ENCODE measurements at regions not wholly inside any gene's neighbourhood (a gene's known extent, or its start where the extent isn't known, plus 50 kb on each side); places are given as distances from the start of the nearest gene placed in this dataset.
"Not testable (repeated sequence)": the region's sequence is repeated elsewhere in the genome, so short reads cannot be mapped to it uniquely, and the experiment has no call there.

DNA sequence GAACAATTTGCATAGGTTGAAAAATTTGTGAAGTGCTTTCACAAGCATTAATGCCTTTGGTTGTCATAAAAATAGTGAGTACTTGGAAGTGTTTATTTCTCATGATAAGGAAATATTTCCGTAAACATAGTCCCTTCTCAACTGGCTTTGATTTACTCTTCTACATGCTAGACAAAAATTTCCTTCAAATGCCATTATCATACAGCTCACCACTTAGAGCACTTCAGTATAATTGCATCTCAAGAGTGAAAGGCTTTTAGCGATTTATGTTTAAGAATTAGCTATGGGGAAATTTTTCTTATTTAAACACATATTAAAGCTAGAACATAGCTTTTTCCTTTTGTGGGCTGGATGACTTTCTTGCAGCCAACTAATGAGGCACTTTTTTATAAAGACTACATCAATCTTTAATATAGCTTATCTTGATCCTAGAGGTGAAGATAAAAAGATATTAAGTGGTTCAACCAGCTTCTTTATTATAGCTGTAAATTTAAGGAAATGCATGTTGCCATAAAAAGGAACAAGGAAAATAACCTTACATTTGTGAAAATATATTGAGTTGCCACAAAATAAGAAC lies 656.8 kb downstream of the SLITRK6 start:
- no peak for DNase-seq (ENCODE audit: low spot score)
- H3K27ac Mint-ChIP-seq: no peak overlapping the region
- no peaks in the 10 kb centered on the region for H3K36me3 Mint-ChIP-seq (ENCODE audit: low read depth)
- H3K4me1 Mint-ChIP-seq (ENCODE audit: low read depth): no peaks in the 10 kb centered on the region
- no peak overlapping the region for H3K4me3 Mint-ChIP-seq
- no peaks in the 10 kb centered on the region for H3K27me3 Mint-ChIP-seq (ENCODE audit: low read depth)
- peaks cover 18% of the 10 kb centered on the region for H3K9me3 Mint-ChIP-seq

- DNase-seq (ENCODE audit: low spot score): no peak
- no peaks in the 10 kb centered on the region for H3K36me3 Mint-ChIP-seq (ENCODE audit: low read depth)
- peaks cover 18% of the 10 kb centered on the region for H3K9me3 Mint-ChIP-seq
- H3K4me1 Mint-ChIP-seq (ENCODE audit: low read depth): no peaks in the 10 kb centered on the region
- H3K27ac Mint-ChIP-seq: no peak overlapping the region
- no peak overlapping the region for H3K4me3 Mint-ChIP-seq
- no peaks in the 10 kb centered on the region for H3K27me3 Mint-ChIP-seq (ENCODE audit: low read depth)
Measured at GRCh38 chr13:85141401-85141800, 657.8 kb downstream of the SLITRK6 start.

- Mint-ChIP-seq H3K36me3 (ENCODE audit: low read depth) (no peaks in the 10 kb centered on the region), H3K27ac (no peak overlapping the region), H3K27me3 (ENCODE audit: low read depth) (no peaks in the 10 kb centered on the region)
Measured at GRCh38 chr13:85140192-85140591, 659.0 kb downstream of the SLITRK6 start.

GRCh38 chr13:85137516-85137915 lies 661.7 kb downstream of the SLITRK6 start:
- Mint-ChIP-seq H3K4me1 (ENCODE audit: low read depth) (no peaks in the 10 kb centered on the region), H3K36me3 (ENCODE audit: low read depth) (no peaks in the 10 kb centered on the region), H3K27ac (no peak overlapping the region), H3K27me3 (ENCODE audit: low read depth) (no peaks in the 10 kb centered on the region), H3K4me3 (no peak overlapping the region), H3K9me3 (peaks cover 18% of the 10 kb centered on the region)
- DNase-seq (ENCODE audit: low spot score): no peak

More at GRCh38 chr13:85140192-85140591, 659.0 kb downstream of the SLITRK6 start:
- peaks cover 18% of the 10 kb centered on the region for H3K9me3 Mint-ChIP-seq
- DNase-seq (ENCODE audit: low spot score): no peak
- H3K4me1 Mint-ChIP-seq (ENCODE audit: low read depth): no peaks in the 10 kb centered on the region
- no peak overlapping the region for H3K4me3 Mint-ChIP-seq

DNA sequence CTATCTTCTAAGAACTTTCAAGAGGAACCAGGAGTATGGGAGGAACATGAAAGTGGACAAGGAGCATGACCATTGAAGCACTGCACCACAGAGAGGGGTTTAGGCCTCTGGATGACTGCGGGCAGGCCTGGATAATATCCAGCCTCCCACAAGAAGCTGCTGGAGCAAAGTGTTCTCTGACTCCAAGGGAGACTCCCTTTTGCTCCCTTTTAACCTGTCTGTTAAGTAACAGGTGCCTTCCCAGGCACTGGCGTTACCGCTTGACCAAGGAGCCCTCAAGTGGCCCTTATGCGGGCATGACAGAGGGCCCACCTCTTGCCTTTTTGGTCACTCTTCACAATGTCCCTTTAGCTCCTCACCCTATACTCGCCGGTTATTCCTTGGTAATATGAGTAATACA lies 666.2 kb downstream of the SLITRK6 start:
- Mint-ChIP-seq H3K9me3 (peaks cover 11% of the 10 kb centered on the region), H3K4me1 (ENCODE audit: low read depth) (no peaks in the 10 kb centered on the region), H3K27me3 (ENCODE audit: low read depth) (no peaks in the 10 kb centered on the region), H3K4me3 (no peak overlapping the region), H3K27ac (no peak overlapping the region), H3K36me3 (ENCODE audit: low read depth) (no peaks in the 10 kb centered on the region)
- no peak for DNase-seq (ENCODE audit: low spot score)

- not testable (repeated sequence) for H3K9me3 Mint-ChIP-seq; H3K4me1 Mint-ChIP-seq (ENCODE audit: low read depth); H3K4me3 Mint-ChIP-seq; DNase-seq (ENCODE audit: low spot score); H3K27me3 Mint-ChIP-seq (ENCODE audit: low read depth); H3K27ac Mint-ChIP-seq; H3K36me3 Mint-ChIP-seq (ENCODE audit: low read depth)
Measured at GRCh38 chr13:85123501-85123900, 675.7 kb downstream of the SLITRK6 start.

DNA sequence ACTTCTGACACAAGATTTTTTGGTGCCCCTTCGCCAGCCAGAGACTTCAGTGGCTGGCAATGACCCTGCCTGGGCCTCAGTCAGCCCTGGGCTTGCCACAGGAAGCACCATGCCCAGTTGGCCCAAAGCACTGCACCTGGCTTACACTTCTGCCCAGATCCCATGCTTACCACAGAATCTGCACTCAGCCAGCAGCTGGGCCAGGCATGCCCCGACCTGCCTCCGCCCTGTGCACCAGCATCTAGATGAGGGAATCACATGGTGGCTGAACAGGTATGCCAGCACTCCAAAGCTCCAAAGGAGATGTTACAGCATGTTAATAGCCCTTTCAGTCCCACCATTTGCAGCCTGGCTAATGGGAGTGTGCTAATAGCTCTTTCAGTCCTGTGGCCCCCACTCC lies 690.9 kb downstream of the SLITRK6 start:
- DNase-seq (ENCODE audit: low spot score): no peak
- Mint-ChIP-seq H3K9me3 (peaks cover 14% of the 10 kb centered on the region), H3K4me1 (ENCODE audit: low read depth) (no peaks in the 10 kb centered on the region), H3K27me3 (ENCODE audit: low read depth) (no peaks in the 10 kb centered on the region), H3K4me3 (no peak overlapping the region), H3K36me3 (ENCODE audit: low read depth) (no peaks in the 10 kb centered on the region), H3K27ac (no peak overlapping the region)

DNA sequence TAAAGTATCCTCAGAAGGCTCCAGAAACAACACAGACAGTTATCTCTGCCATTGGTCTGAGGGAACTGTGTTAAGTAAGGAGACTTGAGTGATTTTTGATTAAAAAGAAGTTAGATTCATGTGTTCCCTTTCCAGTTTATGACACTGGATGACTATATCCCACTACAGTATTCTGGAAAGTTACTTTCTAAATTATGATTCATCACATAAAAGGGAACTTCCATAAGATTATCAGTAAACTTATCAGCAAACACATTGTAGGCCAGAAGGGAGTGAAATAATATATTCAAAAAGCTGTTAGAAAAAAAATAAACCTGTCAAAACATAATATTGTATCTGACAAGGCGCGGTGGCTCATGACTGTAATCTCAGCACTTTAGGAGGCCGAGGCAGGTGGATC lies 700.0 kb downstream of the SLITRK6 start:
- H3K9me3 Mint-ChIP-seq: peaks cover 23% of the 10 kb centered on the region

DNA sequence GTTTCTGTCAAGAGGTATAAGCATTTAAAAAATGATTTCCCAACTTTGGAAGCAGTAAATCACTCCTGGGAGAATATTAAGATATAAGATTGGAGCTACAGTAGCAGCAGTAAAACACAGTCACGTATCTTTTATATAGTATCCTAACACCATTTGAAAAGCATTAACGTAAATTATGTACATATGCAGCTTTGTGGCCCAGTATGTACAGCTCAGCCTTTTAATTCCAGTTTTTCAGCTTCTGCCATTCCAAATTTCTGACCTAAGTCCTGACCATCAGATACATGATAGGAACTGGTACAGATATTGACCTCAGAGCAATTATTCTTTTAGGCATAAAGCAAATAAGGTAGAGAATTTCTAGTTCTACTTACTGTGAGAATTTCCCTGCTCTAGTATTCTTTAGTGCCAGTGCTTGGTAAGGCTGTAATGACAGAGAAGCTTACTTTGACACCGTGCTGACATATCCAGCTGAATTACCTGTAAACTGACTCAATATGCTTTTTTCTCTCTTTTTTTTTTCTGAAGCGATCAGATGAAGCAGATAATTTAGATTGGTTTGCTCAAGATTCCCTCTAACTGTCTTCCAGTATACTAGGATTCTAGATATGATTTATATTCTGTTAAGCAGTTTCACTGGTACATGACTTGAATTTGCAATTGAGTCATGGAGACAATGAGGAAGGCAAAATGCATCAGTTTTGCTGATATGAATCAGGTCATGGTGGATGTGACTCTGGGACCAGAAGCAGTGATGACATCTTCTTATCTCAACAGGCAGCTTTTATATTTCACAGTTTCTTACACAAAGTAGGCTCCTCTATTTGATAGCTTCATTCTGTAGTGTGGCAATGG lies 703.6 kb downstream of the SLITRK6 start:
- Mint-ChIP-seq H3K9me3 (peaks cover 29% of the 10 kb centered on the region), H3K27ac (no peak overlapping the region), H3K27me3 (ENCODE audit: low read depth) (no peaks in the 10 kb centered on the region), H3K36me3 (ENCODE audit: low read depth) (no peaks in the 10 kb centered on the region), H3K4me3 (no peak overlapping the region), H3K4me1 (ENCODE audit: low read depth) (no peaks in the 10 kb centered on the region)
- no peak for DNase-seq (ENCODE audit: low spot score)

More for the DNA sequence above, 700.0 kb downstream of the SLITRK6 start:
- Mint-ChIP-seq H3K36me3 (ENCODE audit: low read depth) (no peaks in the 10 kb centered on the region), H3K4me3 (no peak overlapping the region), H3K27me3 (ENCODE audit: low read depth) (no peaks in the 10 kb centered on the region), H3K27ac (no peak overlapping the region), H3K4me1 (ENCODE audit: low read depth) (no peaks in the 10 kb centered on the region)
- no peak for DNase-seq (ENCODE audit: low spot score)

GRCh38 chr13:85093808-85094207 lies 705.4 kb downstream of the SLITRK6 start:
- H3K4me1 Mint-ChIP-seq (ENCODE audit: low read depth): no peaks in the 10 kb centered on the region
- H3K27ac Mint-ChIP-seq: no peak overlapping the region
- H3K36me3 Mint-ChIP-seq (ENCODE audit: low read depth): no peaks in the 10 kb centered on the region
- H3K9me3 Mint-ChIP-seq: peaks cover 28% of the 10 kb centered on the region
- H3K4me3 Mint-ChIP-seq: no peak overlapping the region
- DNase-seq (ENCODE audit: low spot score): no peak
- no peaks in the 10 kb centered on the region for H3K27me3 Mint-ChIP-seq (ENCODE audit: low read depth)

- Mint-ChIP-seq H3K4me3 (no peak overlapping the region), H3K36me3 (ENCODE audit: low read depth) (no peaks in the 10 kb centered on the region), H3K27me3 (ENCODE audit: low read depth) (no peaks in the 10 kb centered on the region), H3K27ac (no peak overlapping the region), H3K4me1 (ENCODE audit: low read depth) (no peaks in the 10 kb centered on the region), H3K9me3 (peaks cover 23% of the 10 kb centered on the region)
- DNase-seq (ENCODE audit: low spot score): no peak
Measured at GRCh38 chr13:85091631-85092234, 707.5 kb downstream of the SLITRK6 start.

- DNase-seq (ENCODE audit: low spot score): no peak
- H3K27me3 Mint-ChIP-seq (ENCODE audit: low read depth): no peaks in the 10 kb centered on the region
- H3K36me3 Mint-ChIP-seq (ENCODE audit: low read depth): no peaks in the 10 kb centered on the region
- H3K27ac Mint-ChIP-seq: no peak overlapping the region
- H3K4me3 Mint-ChIP-seq: no peak overlapping the region
- peaks cover 30% of the 10 kb centered on the region for H3K9me3 Mint-ChIP-seq
- no peaks in the 10 kb centered on the region for H3K4me1 Mint-ChIP-seq (ENCODE audit: low read depth)
Measured at GRCh38 chr13:85089186-85089585, 710.0 kb downstream of the SLITRK6 start.

DNA sequence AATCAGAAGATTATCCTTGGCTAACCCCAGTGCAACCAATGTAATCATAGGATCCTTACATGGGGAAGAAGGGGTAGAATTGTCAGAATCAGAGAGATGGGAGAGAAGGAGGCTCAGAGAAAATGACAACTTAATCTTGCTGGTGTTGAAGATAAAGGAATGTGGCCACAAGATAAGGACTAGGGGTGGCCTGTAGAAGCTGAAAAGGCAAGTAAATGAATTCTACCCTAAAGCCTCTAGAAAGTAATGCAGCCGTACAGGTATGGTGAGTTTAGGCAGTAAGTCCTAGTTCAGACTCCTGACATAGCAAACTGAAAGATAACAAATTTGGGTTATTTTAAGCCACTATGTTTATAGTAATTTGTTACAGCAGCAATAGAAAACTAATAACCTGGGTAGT lies 718.5 kb downstream of the SLITRK6 start:
- Mint-ChIP-seq H3K27ac (no peak overlapping the region), H3K4me1 (ENCODE audit: low read depth) (no peaks in the 10 kb centered on the region), H3K36me3 (ENCODE audit: low read depth) (no peaks in the 10 kb centered on the region), H3K4me3 (no peak overlapping the region), H3K27me3 (ENCODE audit: low read depth) (no peaks in the 10 kb centered on the region), H3K9me3 (peaks cover 12% of the 10 kb centered on the region)
- DNase-seq (ENCODE audit: low spot score): no peak

- no peak for DNase-seq (ENCODE audit: low spot score)
- no peak overlapping the region for H3K27ac Mint-ChIP-seq
- peaks cover 8% of the 10 kb centered on the region for H3K9me3 Mint-ChIP-seq
- no peak overlapping the region for H3K4me3 Mint-ChIP-seq
- H3K36me3 Mint-ChIP-seq (ENCODE audit: low read depth): no peaks in the 10 kb centered on the region
- H3K27me3 Mint-ChIP-seq (ENCODE audit: low read depth): no peaks in the 10 kb centered on the region
- H3K4me1 Mint-ChIP-seq (ENCODE audit: low read depth): no peaks in the 10 kb centered on the region
Measured at GRCh38 chr13:85076343-85076742, 722.9 kb downstream of the SLITRK6 start.
